ENCODE measurements at regions not wholly inside any gene's neighbourhood (a gene's known extent, or its start where the extent isn't known, plus 50 kb on each side); places are given as distances from the start of the nearest gene placed in this dataset.

DNA sequence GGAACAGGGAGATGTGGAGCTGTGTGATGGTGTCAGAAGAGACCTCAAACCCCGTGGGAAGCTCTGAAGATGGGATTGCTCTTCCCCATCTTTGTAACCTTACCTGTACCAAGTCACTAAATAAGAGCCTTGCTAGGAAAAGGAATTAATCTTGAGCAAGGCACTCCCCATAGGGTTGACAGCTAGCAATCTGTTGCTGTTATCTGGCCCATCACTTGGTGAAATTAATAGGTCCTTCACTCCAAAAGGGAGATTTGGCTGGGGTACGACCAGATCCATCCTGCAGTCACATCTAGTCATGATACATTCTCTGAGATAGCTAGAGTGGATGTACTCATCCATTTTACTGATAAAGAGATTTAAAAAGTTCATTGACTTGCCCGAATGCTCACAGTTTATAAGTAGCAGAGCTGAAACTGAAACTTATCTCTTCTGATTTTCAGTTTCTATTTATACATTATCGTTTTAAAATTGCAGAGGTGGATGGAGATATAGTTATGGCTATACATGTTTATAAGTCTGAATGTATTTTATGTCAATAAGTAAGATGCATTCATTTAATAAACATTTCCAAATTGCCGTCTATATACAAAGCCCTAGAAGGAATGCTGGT is 299.1 kb upstream of the MCTP2 start:
- TF ChIP-seq, protein P1, sequence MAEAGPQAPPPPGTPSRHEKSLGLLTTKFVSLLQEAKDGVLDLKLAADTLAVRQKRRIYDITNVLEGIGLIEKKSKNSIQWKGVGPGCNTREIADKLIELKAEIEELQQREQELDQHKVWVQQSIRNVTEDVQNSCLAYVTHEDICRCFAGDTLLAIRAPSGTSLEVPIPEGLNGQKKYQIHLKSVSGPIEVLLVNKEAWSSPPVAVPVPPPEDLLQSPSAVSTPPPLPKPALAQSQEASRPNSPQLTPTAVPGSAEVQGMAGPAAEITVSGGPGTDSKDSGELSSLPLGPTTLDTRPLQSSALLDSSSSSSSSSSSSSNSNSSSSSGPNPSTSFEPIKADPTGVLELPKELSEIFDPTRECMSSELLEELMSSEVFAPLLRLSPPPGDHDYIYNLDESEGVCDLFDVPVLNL (CRISPR knock-in tag; IDR thresholded peaks at IDR 0.05; ENCODE audit: borderline replicate concordance, low read depth) = no peak
- TF ChIP-seq, protein P2, sequence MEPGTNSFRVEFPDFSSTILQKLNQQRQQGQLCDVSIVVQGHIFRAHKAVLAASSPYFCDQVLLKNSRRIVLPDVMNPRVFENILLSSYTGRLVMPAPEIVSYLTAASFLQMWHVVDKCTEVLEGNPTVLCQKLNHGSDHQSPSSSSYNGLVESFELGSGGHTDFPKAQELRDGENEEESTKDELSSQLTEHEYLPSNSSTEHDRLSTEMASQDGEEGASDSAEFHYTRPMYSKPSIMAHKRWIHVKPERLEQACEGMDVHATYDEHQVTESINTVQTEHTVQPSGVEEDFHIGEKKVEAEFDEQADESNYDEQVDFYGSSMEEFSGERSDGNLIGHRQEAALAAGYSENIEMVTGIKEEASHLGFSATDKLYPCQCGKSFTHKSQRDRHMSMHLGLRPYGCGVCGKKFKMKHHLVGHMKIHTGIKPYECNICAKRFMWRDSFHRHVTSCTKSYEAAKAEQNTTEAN (CRISPR knock-in tag; IDR thresholded peaks at IDR 0.05) = no peak
- TF ChIP-seq, protein P3, sequence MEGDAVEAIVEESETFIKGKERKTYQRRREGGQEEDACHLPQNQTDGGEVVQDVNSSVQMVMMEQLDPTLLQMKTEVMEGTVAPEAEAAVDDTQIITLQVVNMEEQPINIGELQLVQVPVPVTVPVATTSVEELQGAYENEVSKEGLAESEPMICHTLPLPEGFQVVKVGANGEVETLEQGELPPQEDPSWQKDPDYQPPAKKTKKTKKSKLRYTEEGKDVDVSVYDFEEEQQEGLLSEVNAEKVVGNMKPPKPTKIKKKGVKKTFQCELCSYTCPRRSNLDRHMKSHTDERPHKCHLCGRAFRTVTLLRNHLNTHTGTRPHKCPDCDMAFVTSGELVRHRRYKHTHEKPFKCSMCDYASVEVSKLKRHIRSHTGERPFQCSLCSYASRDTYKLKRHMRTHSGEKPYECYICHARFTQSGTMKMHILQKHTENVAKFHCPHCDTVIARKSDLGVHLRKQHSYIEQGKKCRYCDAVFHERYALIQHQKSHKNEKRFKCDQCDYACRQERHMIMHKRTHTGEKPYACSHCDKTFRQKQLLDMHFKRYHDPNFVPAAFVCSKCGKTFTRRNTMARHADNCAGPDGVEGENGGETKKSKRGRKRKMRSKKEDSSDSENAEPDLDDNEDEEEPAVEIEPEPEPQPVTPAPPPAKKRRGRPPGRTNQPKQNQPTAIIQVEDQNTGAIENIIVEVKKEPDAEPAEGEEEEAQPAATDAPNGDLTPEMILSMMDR (IDR thresholded peaks at IDR 0.05) = no peak
- no peak for TF ChIP-seq NFE2L1 (CRISPR knock-in tag; IDR thresholded peaks at IDR 0.05)
- TF ChIP-seq, protein P4, sequence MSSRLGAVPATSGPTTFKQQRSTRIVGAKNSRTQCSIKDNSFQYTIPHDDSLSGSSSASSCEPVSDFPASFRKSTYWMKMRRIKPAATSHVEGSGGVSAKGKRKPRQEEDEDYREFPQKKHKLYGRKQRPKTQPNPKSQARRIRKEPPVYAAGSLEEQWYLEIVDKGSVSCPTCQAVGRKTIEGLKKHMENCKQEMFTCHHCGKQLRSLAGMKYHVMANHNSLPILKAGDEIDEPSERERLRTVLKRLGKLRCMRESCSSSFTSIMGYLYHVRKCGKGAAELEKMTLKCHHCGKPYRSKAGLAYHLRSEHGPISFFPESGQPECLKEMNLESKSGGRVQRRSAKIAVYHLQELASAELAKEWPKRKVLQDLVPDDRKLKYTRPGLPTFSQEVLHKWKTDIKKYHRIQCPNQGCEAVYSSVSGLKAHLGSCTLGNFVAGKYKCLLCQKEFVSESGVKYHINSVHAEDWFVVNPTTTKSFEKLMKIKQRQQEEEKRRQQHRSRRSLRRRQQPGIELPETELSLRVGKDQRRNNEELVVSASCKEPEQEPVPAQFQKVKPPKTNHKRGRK (CRISPR knock-in tag; IDR thresholded peaks at IDR 0.05; ENCODE audit: borderline replicate concordance) = no peak
- TF ChIP-seq, protein P5, sequence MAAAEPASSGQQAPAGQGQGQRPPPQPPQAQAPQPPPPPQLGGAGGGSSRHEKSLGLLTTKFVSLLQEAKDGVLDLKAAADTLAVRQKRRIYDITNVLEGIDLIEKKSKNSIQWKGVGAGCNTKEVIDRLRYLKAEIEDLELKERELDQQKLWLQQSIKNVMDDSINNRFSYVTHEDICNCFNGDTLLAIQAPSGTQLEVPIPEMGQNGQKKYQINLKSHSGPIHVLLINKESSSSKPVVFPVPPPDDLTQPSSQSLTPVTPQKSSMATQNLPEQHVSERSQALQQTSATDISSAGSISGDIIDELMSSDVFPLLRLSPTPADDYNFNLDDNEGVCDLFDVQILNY (CRISPR knock-in tag; IDR thresholded peaks at IDR 0.05) = no peak
- no peak for TF ChIP-seq NR3C1 (CRISPR knock-in tag; conservative IDR thresholded peaks at IDR 0.05; ENCODE audit: low read depth)
- TF ChIP-seq ESRRA (CRISPR knock-in tag; IDR thresholded peaks at IDR 0.05; ENCODE audit: borderline replicate concordance) = no peak
- no peak for TF ChIP-seq TCF7 (CRISPR knock-in tag; IDR thresholded peaks at IDR 0.05; ENCODE audit: low read depth)
- TF ChIP-seq, protein P6, sequence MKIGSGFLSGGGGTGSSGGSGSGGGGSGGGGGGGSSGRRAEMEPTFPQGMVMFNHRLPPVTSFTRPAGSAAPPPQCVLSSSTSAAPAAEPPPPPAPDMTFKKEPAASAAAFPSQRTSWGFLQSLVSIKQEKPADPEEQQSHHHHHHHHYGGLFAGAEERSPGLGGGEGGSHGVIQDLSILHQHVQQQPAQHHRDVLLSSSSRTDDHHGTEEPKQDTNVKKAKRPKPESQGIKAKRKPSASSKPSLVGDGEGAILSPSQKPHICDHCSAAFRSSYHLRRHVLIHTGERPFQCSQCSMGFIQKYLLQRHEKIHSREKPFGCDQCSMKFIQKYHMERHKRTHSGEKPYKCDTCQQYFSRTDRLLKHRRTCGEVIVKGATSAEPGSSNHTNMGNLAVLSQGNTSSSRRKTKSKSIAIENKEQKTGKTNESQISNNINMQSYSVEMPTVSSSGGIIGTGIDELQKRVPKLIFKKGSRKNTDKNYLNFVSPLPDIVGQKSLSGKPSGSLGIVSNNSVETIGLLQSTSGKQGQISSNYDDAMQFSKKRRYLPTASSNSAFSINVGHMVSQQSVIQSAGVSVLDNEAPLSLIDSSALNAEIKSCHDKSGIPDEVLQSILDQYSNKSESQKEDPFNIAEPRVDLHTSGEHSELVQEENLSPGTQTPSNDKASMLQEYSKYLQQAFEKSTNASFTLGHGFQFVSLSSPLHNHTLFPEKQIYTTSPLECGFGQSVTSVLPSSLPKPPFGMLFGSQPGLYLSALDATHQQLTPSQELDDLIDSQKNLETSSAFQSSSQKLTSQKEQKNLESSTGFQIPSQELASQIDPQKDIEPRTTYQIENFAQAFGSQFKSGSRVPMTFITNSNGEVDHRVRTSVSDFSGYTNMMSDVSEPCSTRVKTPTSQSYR (CRISPR knock-in tag; IDR thresholded peaks at IDR 0.05) = no peak
- no peak for TF ChIP-seq GTF2I (CRISPR knock-in tag; conservative IDR thresholded peaks at IDR 0.05)
- TF ChIP-seq ATF1 (CRISPR knock-in tag; IDR thresholded peaks at IDR 0.05) = no peak
- TF ChIP-seq SP1 (CRISPR knock-in tag; conservative IDR thresholded peaks at IDR 0.05) = no peak
